HCT116 (cell line): ENCODE measurements at regions not wholly inside any gene's neighbourhood (a gene's known extent, or its start where the extent isn't known, plus 50 kb on each side); places are given as distances from the start of the nearest gene placed in this dataset.

Experiments used
- ATAC-seq: fragments of 200-7000 bp; cut with Tn5 transposase; 2 replicates; pipeline ENCODE4 v1.9.1; 2020; ENCODE audit warnings: mild to moderate bottlenecking, moderate library complexity
- BruUV-seq: library from RNA; stranded (reverse); fragments of 400-500 nt; replicated peaks from 2 replicates; lab custom pipeline; 2021; lab: Mats Ljungman, UMichigan
- CTCF ChIA-PET: fragments of 300-600 bp; sonication (Branson Sonifier 250); formaldehyde crosslinking; loops from one replicate; lab custom pipeline; 2021; ENCODE audit warnings: antibody characterized with exemption; lab: Charles Lee
- POLR2A ChIA-PET: fragments of 300-600, 350-600 bp; sonication (Branson Sonifier 250); formaldehyde crosslinking; loops from one replicate; lab custom pipeline; 2021; ENCODE audit warnings: antibody characterized with exemption; lab: Charles Lee
- RAD21 ChIA-PET, 2 experiments: fragments of 300-600 bp; sonication (Branson Sonifier 250); formaldehyde crosslinking; loops; one replicate each; lab custom pipeline; 2023; ENCODE audit warnings: low total read pairs in 2 of 2; ENCODE audit not compliant: uncharacterized antibody in 2 of 2, unreplicated experiment in 2 of 2, low non-redundant PET in 1 of 2; lab: Charles Lee
- DNase-seq: peaks from one replicate; pipeline ENCODE4 v3.0.0-alpha.2; 2010; ENCODE audit warnings: low read depth, low spot score
- H2AFZ ChIP-seq: fragments of 200-600 bp; shearing (Covaris generic), sonication (generic); 2 replicates; pipeline ENCODE4 v1.6.1; 2017; ENCODE audit warnings: low read depth, mixed run types, mixed read lengths, antibody characterized with exemption, low read length; ENCODE audit not compliant: poor library complexity, severe bottlenecking
- H3K27ac ChIP-seq: 2 replicates; pipeline ENCODE4 v1.5.1; 2012; ENCODE audit warnings: low read depth, low read length
- H3K27me3 ChIP-seq: fragments of 200-600 bp; sonication (generic); 2 replicates; pipeline ENCODE4 v1.6.1; 2016; ENCODE audit warnings: mixed run types, low read length, mixed read lengths; ENCODE audit not compliant: insufficient read depth
- H3K36me3 ChIP-seq, 2 experiments: fragments of 200-500 bp in 1 of 2; fragments of 200-600 bp in 1 of 2; sonication (Bioruptor generic) in 1 of 2; sonication (generic) in 1 of 2; 2 replicates each; pipeline versions ENCODE4 v1.5.1 to v1.6.1; 2014 to 2016; ENCODE audit warnings: low read length in 2 of 2, inconsistent platforms in 1 of 2, mixed read lengths in 1 of 2, mixed run types in 1 of 2; ENCODE audit not compliant: insufficient read depth in 2 of 2, control insufficient read depth in 1 of 2
- H3K4me1 ChIP-seq, 2 experiments: fragments of 200-600 bp in 1 of 2; sonication (generic) in 1 of 2; 2 replicates each; pipeline versions ENCODE4 v1.5.1 to v1.6.1; 2012 to 2017; ENCODE audit warnings: low read length in 2 of 2, inconsistent platforms in 1 of 2, mild to moderate bottlenecking in 1 of 2, mixed read lengths in 1 of 2, mixed run types in 1 of 2, moderate library complexity in 1 of 2; ENCODE audit not compliant: insufficient read depth in 2 of 2, control insufficient read depth in 1 of 2
- H3K4me2 ChIP-seq: fragments of 200-600 bp; sonication (generic); 2 replicates; pipeline ENCODE4 v1.6.1; 2017; ENCODE audit warnings: mixed run types, low read length, mixed read lengths
- H3K4me3 ChIP-seq, 2 experiments: fragments of 200-600 bp in 1 of 2; sonication (generic) in 1 of 2; replicated peaks in 1 of 2; 2 replicates each; pipeline ENCODE4 v1.5.1; 2011 to 2016; ENCODE audit warnings: low read length in 2 of 2, control low read depth in 1 of 2, low read depth in 1 of 2, mild to moderate bottlenecking in 1 of 2, mixed read lengths in 1 of 2, mixed run types in 1 of 2
- H3K79me2 ChIP-seq: fragments of 200-600 bp; sonication (generic); 2 replicates; pipeline ENCODE4 v1.6.1; 2017; ENCODE audit warnings: mild to moderate bottlenecking, mixed run types, low read length, moderate library complexity, mixed read lengths; ENCODE audit not compliant: insufficient read depth
- H3K9ac ChIP-seq: fragments of 200-600 bp; sonication (generic); 2 replicates; pipeline ENCODE4 v1.6.1; 2016; ENCODE audit warnings: low read length, mixed read lengths
- H3K9me2 ChIP-seq: fragments of 200-600 bp; sonication (generic), shearing (Covaris generic); 2 replicates; pipeline ENCODE4 v1.6.1; 2017; ENCODE audit warnings: mixed run types, mild to moderate bottlenecking, moderate library complexity; ENCODE audit not compliant: insufficient read depth
- H3K9me3 ChIP-seq, 2 experiments: fragments of 200-500 bp in 1 of 2; fragments of 200-600 bp in 1 of 2; sonication (Bioruptor generic) in 1 of 2; sonication (generic) in 1 of 2; 2 replicates each; pipeline ENCODE4 v1.6.1; 2014 to 2017; ENCODE audit warnings: low read length in 2 of 2, mixed read lengths in 2 of 2, inconsistent platforms in 1 of 2, low read depth in 1 of 2, mild to moderate bottlenecking in 1 of 2, mixed run types in 1 of 2, moderate library complexity in 1 of 2; ENCODE audit not compliant: control insufficient read depth in 1 of 2, insufficient read depth in 1 of 2
- H4K20me1 ChIP-seq: fragments of 200-600 bp; sonication (generic), shearing (Covaris generic); 2 replicates; pipeline ENCODE4 v1.6.1; 2017; ENCODE audit warnings: mixed run types, mild to moderate bottlenecking, moderate library complexity; ENCODE audit not compliant: insufficient read depth
- ELF1 ChIP-seq: IDR thresholded peaks from 2 replicates; pipeline ENCODE4 v1.6.1; 2012; ENCODE audit warnings: low read depth, borderline replicate concordance
- EZH2phosphoT487 ChIP-seq: fragments of 200-600 bp; IDR thresholded peaks from 2 replicates; pipeline ENCODE4 v1.6.1; 2018; ENCODE audit warnings: antibody characterized with exemption, borderline replicate concordance
- FOSL1 ChIP-seq: IDR thresholded peaks from 2 replicates; pipeline ENCODE4 v1.6.1; 2012; ENCODE audit warnings: low read depth
- JUND ChIP-seq: IDR thresholded peaks from 2 replicates; pipeline ENCODE4 v1.6.1; 2012
- POLR2A ChIP-seq: IDR thresholded peaks from 2 replicates; pipeline ENCODE4 v1.7.0; 2011; ENCODE audit warnings: borderline replicate concordance; ENCODE audit not compliant: insufficient read depth, insufficient read length; ENCODE audit errors: extremely low read depth
- POLR2AphosphoS5 ChIP-seq: IDR thresholded peaks from 2 replicates; pipeline ENCODE4 v1.6.1; 2011; ENCODE audit warnings: mild to moderate bottlenecking, low read depth, low read length, moderate library complexity
- SRF ChIP-seq: IDR thresholded peaks from 2 replicates; pipeline ENCODE4 v1.6.1; 2012; ENCODE audit warnings: low read depth
- TCF7L2 ChIP-seq: IDR thresholded peaks from 2 replicates; pipeline ENCODE4 v1.7.0; 2011; ENCODE audit warnings: borderline replicate concordance, inconsistent platforms; ENCODE audit not compliant: insufficient read depth, insufficient read length; ENCODE audit errors: extremely low read depth
- ZBTB33 ChIP-seq: IDR thresholded peaks from 2 replicates; pipeline ENCODE4 v1.6.1; 2011; ENCODE audit warnings: mild to moderate bottlenecking, low read length, moderate library complexity; ENCODE audit not compliant: insufficient replicate concordance; ENCODE audit errors: extremely low read depth
- ZFX ChIP-seq: fragments of 450-650 bp; IDR thresholded peaks from 2 replicates; pipeline ENCODE4 v1.6.1; 2017
- intact Hi-C: fragments of 100-400 bp; cut with micrococcal nuclease; formaldehyde crosslinking; loops from 2 replicates; pipeline ENCODE4 v1.10.0; 2022
- TF ChIP-seq, protein P1 (sequence below), 3 experiments: fragments of 200-600 bp in 1 of 3; sonication (generic) in 1 of 3; IDR thresholded peaks in 2 of 3; conservative IDR thresholded peaks in 1 of 3; 2 replicates each; pipeline ENCODE4 v1.5.1; 2012 to 2017; ENCODE audit warnings: low read depth in 2 of 3, low read length in 2 of 3, antibody characterized with exemption in 1 of 3, borderline replicate concordance in 1 of 3, control low read depth in 1 of 3, mild to moderate bottlenecking in 1 of 3, mixed read lengths in 1 of 3, mixed run types in 1 of 3, moderate library complexity in 1 of 3; ENCODE audit not compliant: insufficient read depth in 1 of 3

DNA sequence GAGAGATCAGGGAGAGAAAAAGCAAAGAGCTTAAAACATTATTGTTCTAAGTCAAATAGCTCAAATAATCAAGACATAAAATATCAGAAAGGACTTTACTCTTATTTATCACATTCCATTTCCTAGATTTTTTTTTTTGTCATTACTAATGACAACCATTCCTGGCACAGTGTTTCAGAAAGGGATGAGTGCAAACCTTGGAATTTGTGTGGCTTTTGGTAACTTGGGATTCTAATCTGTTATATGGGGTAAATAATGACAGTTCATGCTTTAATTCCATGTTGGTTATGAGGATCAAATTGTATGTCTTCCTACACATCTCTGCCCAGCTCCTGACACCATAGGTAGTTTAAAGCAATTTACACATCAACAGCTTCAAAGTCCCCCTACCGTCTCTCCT, 358.4 kb upstream of the ADGRL4 start (continued):
- TF ChIP-seq ZBTB33: no peak
- no peak for TF ChIP-seq POLR2A
- TF ChIP-seq JUND: no peak
- TF ChIP-seq SRF: no peak
- no peak for TF ChIP-seq TCF7L2
- no peak for TF ChIP-seq ZFX
- TF ChIP-seq FOSL1: no peak
- TF ChIP-seq, protein P1, sequence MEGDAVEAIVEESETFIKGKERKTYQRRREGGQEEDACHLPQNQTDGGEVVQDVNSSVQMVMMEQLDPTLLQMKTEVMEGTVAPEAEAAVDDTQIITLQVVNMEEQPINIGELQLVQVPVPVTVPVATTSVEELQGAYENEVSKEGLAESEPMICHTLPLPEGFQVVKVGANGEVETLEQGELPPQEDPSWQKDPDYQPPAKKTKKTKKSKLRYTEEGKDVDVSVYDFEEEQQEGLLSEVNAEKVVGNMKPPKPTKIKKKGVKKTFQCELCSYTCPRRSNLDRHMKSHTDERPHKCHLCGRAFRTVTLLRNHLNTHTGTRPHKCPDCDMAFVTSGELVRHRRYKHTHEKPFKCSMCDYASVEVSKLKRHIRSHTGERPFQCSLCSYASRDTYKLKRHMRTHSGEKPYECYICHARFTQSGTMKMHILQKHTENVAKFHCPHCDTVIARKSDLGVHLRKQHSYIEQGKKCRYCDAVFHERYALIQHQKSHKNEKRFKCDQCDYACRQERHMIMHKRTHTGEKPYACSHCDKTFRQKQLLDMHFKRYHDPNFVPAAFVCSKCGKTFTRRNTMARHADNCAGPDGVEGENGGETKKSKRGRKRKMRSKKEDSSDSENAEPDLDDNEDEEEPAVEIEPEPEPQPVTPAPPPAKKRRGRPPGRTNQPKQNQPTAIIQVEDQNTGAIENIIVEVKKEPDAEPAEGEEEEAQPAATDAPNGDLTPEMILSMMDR (IDR thresholded peaks at IDR 0.05 in 2 of 3, conservative IDR thresholded peaks at IDR 0.05 in 1 of 3; ENCODE audit: borderline replicate concordance in 1 of 3, insufficient read depth in 1 of 3, low read depth in 2 of 3, low read length in 2 of 3): no peak
- TF ChIP-seq POLR2AphosphoS5: no peak

GRCh38 chr1:79363430-79363829, 356.9 kb upstream of the ADGRL4 start:
- ChIA-PET CTCF (no interaction called here), RAD21 (no interaction called here), POLR2A (no interaction called here)
- no TSS peak for BruUV-seq
- DNase-seq (no peak), ATAC-seq (no peak)
- H3K4me2 ChIP-seq: no peak overlapping the region
- no peaks in the 10 kb centered on the region for H3K9me2 ChIP-seq
- intact Hi-C loops: no loop called here
- TF ChIP-seq EZH2phosphoT487 (no peak), ZBTB33 (no peak), ELF1 (no peak)
- H3K36me3 ChIP-seq: no peaks in the 10 kb centered on the region
- H3K27ac ChIP-seq: no peak overlapping the region
- no peak overlapping the region for H2AFZ ChIP-seq
- H3K27me3 ChIP-seq: no peaks in the 10 kb centered on the region
- H3K4me3 ChIP-seq: no peak overlapping the region
- H4K20me1 ChIP-seq: no peaks in the 10 kb centered on the region
- H3K9me3 ChIP-seq: no peaks in the 10 kb centered on the region
- no peaks in the 10 kb centered on the region for H3K79me2 ChIP-seq
- no peak overlapping the region for H3K9ac ChIP-seq
- H3K4me1 ChIP-seq: no peaks in the 10 kb centered on the region
